Sigmoid colon (tissue), 4 donors: ENCODE measurements at regions not wholly inside any gene's neighbourhood (a gene's known extent, or its start where the extent isn't known, plus 50 kb on each side); places are given as distances from the start of the nearest gene placed in this dataset.

Source experiments
- CTCF ChIP-seq, 4 experiments: fragments of 450-650 bp in 3 of 4; fragments of 200-600 bp in 1 of 4; IDR thresholded peaks; one replicate each; pipeline ENCODE4 v1.5.1; 2016 to 2019; ENCODE audit warnings: antibody characterized with exemption in 4 of 4, mild to moderate bottlenecking in 3 of 4, moderate library complexity in 2 of 4
- EP300 ChIP-seq, 4 donors: sonication (generic); formaldehyde crosslinking; IDR thresholded peaks; one replicate each; pipeline ENCODE4 v1.6.1; 2017; ENCODE audit warnings: antibody characterized with exemption in 4 of 4
- POLR2A ChIP-seq, 2 donors: fragments of 450-650 bp; IDR thresholded peaks; one replicate each; pipeline ENCODE4 v1.6.1; 2016; ENCODE audit warnings: antibody characterized with exemption in 2 of 2, mild to moderate bottlenecking in 2 of 2, moderate library complexity in 2 of 2

GRCh38 chr5:117249086-117249815 is 674.6 kb upstream of the SEMA6A start:
- no peak for TF ChIP-seq CTCF (IDR thresholded peaks at IDR 0.05)
- no peak for TF ChIP-seq EP300 (IDR thresholded peaks at IDR 0.05)
- TF ChIP-seq POLR2A (IDR thresholded peaks at IDR 0.05), result no peak
